ENCODE measurements at regions not wholly inside any gene's neighbourhood (a gene's known extent, or its start where the extent isn't known, plus 50 kb on each side); places are given as distances from the start of the nearest gene placed in this dataset.

- Histone ChIP-seq H3K4me1 (ENCODE audit: control insufficient read depth in 1 of 2, low read depth in 2 of 2) (peaks cover 4 to 7% of the 10 kb centered on the region in 2 donors), H3K9me3 (no peaks in the 10 kb centered on the region), H3K4me3 (no peak overlapping the region), H3K36me3 (no peaks in the 10 kb centered on the region), H3K27ac (no peak overlapping the region), H3K27me3 (replicated peaks; ENCODE audit: insufficient read depth) (no peaks in the 10 kb centered on the region)
- no peak for ATAC-seq (ENCODE audit: insufficient number of reproducible peaks, low FRiP score, low read depth)
- no peak for DNase-seq (ENCODE audit: low spot score)
- TF ChIP-seq CTCF (IDR thresholded peaks at IDR 0.05): no peak
Observed at GRCh38 chrX:137424679-137425078, 141.2 kb upstream of the ZIC3 start.

GRCh38 chrX:137423241-137423640 is 142.7 kb upstream of the ZIC3 start:
- peaks cover 0 to 4% of the 10 kb centered on the region in 2 donors for H3K4me1 ChIP-seq (ENCODE audit: control insufficient read depth in 1 of 2, low read depth in 2 of 2)
- no peak for TF ChIP-seq CTCF (IDR thresholded peaks at IDR 0.05)
- H3K4me3 ChIP-seq: no peak overlapping the region
- no peak overlapping the region for H3K27ac ChIP-seq
- H3K27me3 ChIP-seq (replicated peaks; ENCODE audit: insufficient read depth): no peaks in the 10 kb centered on the region
- no peaks in the 10 kb centered on the region for H3K36me3 ChIP-seq
- DNase-seq (ENCODE audit: low spot score) (no peak), ATAC-seq (ENCODE audit: insufficient number of reproducible peaks, low FRiP score, low read depth) (no peak)
- no peaks in the 10 kb centered on the region for H3K9me3 ChIP-seq

GRCh38 chrX:137418086-137418485 is 147.8 kb upstream of the ZIC3 start:
- no peak for ATAC-seq (ENCODE audit: insufficient number of reproducible peaks, low FRiP score, low read depth)
- H3K4me3 ChIP-seq: no peak overlapping the region
- no peaks in the 10 kb centered on the region for H3K4me1 ChIP-seq (ENCODE audit: control insufficient read depth in 1 of 2, low read depth in 2 of 2)
- H3K27me3 ChIP-seq (replicated peaks; ENCODE audit: insufficient read depth): no peaks in the 10 kb centered on the region
- no peaks in the 10 kb centered on the region for H3K9me3 ChIP-seq
- TF ChIP-seq CTCF (IDR thresholded peaks at IDR 0.05): no peak
- DNase-seq (ENCODE audit: low spot score): no peak
- H3K36me3 ChIP-seq: no peaks in the 10 kb centered on the region
- H3K27ac ChIP-seq: no peak overlapping the region

GRCh38 chrX:137413190-137413589 is 152.7 kb upstream of the ZIC3 start:
- no peaks in the 10 kb centered on the region for H3K36me3 ChIP-seq
- H3K4me3 ChIP-seq: no peak overlapping the region
- no peaks in the 10 kb centered on the region for H3K27me3 ChIP-seq (replicated peaks; ENCODE audit: insufficient read depth)
- no peak for DNase-seq (ENCODE audit: low spot score)
- H3K4me1 ChIP-seq (ENCODE audit: control insufficient read depth in 1 of 2, low read depth in 2 of 2): no peaks in the 10 kb centered on the region
- no peaks in the 10 kb centered on the region for H3K9me3 ChIP-seq
- no peak for ATAC-seq (ENCODE audit: insufficient number of reproducible peaks, low FRiP score, low read depth)
- H3K27ac ChIP-seq: no peak overlapping the region
- TF ChIP-seq CTCF (IDR thresholded peaks at IDR 0.05): no peak

- Histone ChIP-seq H3K9me3 (no peaks in the 10 kb centered on the region), H3K4me1 (ENCODE audit: control insufficient read depth in 1 of 2, low read depth in 2 of 2) (no peaks in the 10 kb centered on the region), H3K36me3 (no peaks in the 10 kb centered on the region), H3K4me3 (no peak overlapping the region), H3K27me3 (replicated peaks; ENCODE audit: insufficient read depth) (no peaks in the 10 kb centered on the region), H3K27ac (no peak overlapping the region)
- no peak for DNase-seq (ENCODE audit: low spot score)
- TF ChIP-seq CTCF (IDR thresholded peaks at IDR 0.05): no peak
- no peak for ATAC-seq (ENCODE audit: insufficient number of reproducible peaks, low FRiP score, low read depth)
Observed at GRCh38 chrX:137405449-137406140, 160.3 kb upstream of the ZIC3 start.

Measured in thoracic aorta (tissue), 2 donors.